ENCODE measurements at regions not wholly inside any gene's neighbourhood (a gene's known extent, or its start where the extent isn't known, plus 50 kb on each side); places are given as distances from the start of the nearest gene placed in this dataset.

GRCh38 chr1:244319283-244320132 is 132.2 kb downstream of the ADSS2 start:
- TF ChIP-seq EZH2 (IDR thresholded peaks at IDR 0.05) (no peak), POLR2AphosphoS5 (IDR thresholded peaks at IDR 0.05; ENCODE audit: borderline replicate concordance, low read depth, low read length) (no peak), FOXP2 (optimal IDR thresholded peaks at IDR 0.05; ENCODE audit: control extremely low read depth, extremely low read length, insufficient read depth) (no peak)

Data from SK-N-MC (cell line).